GM12878 (cell line): ENCODE measurements at regions not wholly inside any gene's neighbourhood (a gene's known extent, or its start where the extent isn't known, plus 50 kb on each side); places are given as distances from the start of the nearest gene placed in this dataset.

Source experiments
- ATAC-seq: fragments of 200-7000 bp; cut with Tn5 transposase; 3 replicates; pipeline ENCODE4 v1.9.1; 2020; ENCODE audit warnings: mild to moderate bottlenecking, moderate library complexity
- BruUV-seq: library from RNA; stranded (reverse); fragments of 400-500 nt; replicated peaks from 2 replicates; lab custom pipeline; 2021; lab: Mats Ljungman, UMichigan
- CTCF ChIA-PET: fragments of 300-600 bp; sonication (Branson Sonifier 250); formaldehyde crosslinking; extraction: SDS; loops from one replicate; lab custom pipeline; 2021; ENCODE audit warnings: inconsistent platforms; lab: Yijun Ruan, JAX
- POLR2A ChIA-PET: fragments of 350-600 bp; formaldehyde crosslinking; extraction: SDS; loops from one replicate; lab custom pipeline; 2021; ENCODE audit warnings: inconsistent platforms; lab: Charles Lee
- RAD21 ChIA-PET: fragments of 300-600 bp; sonication (Branson Sonifier 250); formaldehyde crosslinking; loops from one replicate; lab custom pipeline; 2023; ENCODE audit warnings: antibody characterized with exemption; ENCODE audit not compliant: unreplicated experiment; lab: Charles Lee
- SMC1A ChIA-PET: fragments of 300-600 bp; sonication (Branson Sonifier 250); formaldehyde crosslinking; loops from one replicate; lab custom pipeline; 2023; ENCODE audit not compliant: unreplicated experiment, uncharacterized antibody; lab: Charles Lee
- DNase-seq: peaks from one replicate; pipeline ENCODE4 v3.0.0-alpha.2; 2011; ENCODE audit warnings: low read depth, low spot score
- FAIRE-seq: peaks from 3 replicates; lab custom pipeline; 2011; peaks lifted over from hg19 to GRCh38; lab: Jason Lieb, UNC
- H2AFZ ChIP-seq: 2 replicates; pipeline ENCODE4 v1.6.0; 2011; ENCODE audit warnings: low read depth, low read length, control low read depth; ENCODE audit not compliant: control insufficient read depth
- H3K27ac ChIP-seq: 2 replicates; pipeline ENCODE4 v1.5.1; 2011; ENCODE audit warnings: control low read depth; ENCODE audit not compliant: control insufficient read depth, insufficient read depth
- H3K27me3 ChIP-seq, 2 experiments: replicated peaks in 1 of 2; 2 replicates each; pipeline versions ENCODE4 v1.6.0 to v1.6.1; 2011; ENCODE audit warnings: low read length in 1 of 2; ENCODE audit not compliant: control insufficient read depth in 2 of 2, insufficient read depth in 2 of 2
- H3K36me3 ChIP-seq, 2 experiments: 2 replicates each; pipeline ENCODE4 v1.5.1; 2011; ENCODE audit warnings: low read length in 1 of 2; ENCODE audit not compliant: control insufficient read depth in 2 of 2, insufficient read depth in 2 of 2
- H3K4me1 ChIP-seq: 2 replicates; pipeline ENCODE4 v1.6.1; 2011; ENCODE audit warnings: mild to moderate bottlenecking, low read length, moderate library complexity, mixed read lengths; ENCODE audit not compliant: control insufficient read depth, insufficient read depth
- H3K4me2 ChIP-seq: 2 replicates; pipeline ENCODE4 v1.6.0; 2011; ENCODE audit warnings: control low read depth; ENCODE audit not compliant: control insufficient read depth, insufficient read depth
- H3K4me3 ChIP-seq: fragments of 200-600 bp; sonication (generic); 2 replicates; pipeline ENCODE4 v1.5.1; 2016
- H3K79me2 ChIP-seq: 2 replicates; pipeline ENCODE4 v1.6.0; 2011; ENCODE audit warnings: low read length; ENCODE audit not compliant: control insufficient read depth, insufficient read depth
- H3K9ac ChIP-seq: 2 replicates; pipeline ENCODE4 v1.8.0; 2011; ENCODE audit warnings: low read length, control low read depth, mixed read lengths; ENCODE audit not compliant: control insufficient read depth, insufficient read depth
- H3K9me3 ChIP-seq: replicated peaks from 3 replicates; pipeline ENCODE4 v1.5.1; 2011; ENCODE audit warnings: mild to moderate bottlenecking, low read length; ENCODE audit not compliant: control insufficient read depth, insufficient read depth
- H4K20me1 ChIP-seq: 2 replicates; pipeline ENCODE4 v1.6.0; 2011; ENCODE audit not compliant: control insufficient read depth, insufficient read depth
- ASH2L ChIP-seq: fragments of 300-600, 200-600 bp; sonication (generic); IDR thresholded peaks from 2 replicates; pipeline ENCODE4 v1.6.1; 2017; ENCODE audit warnings: low read depth, mild to moderate bottlenecking, borderline replicate concordance
- BMI1 ChIP-seq: fragments of 450-650 bp; IDR thresholded peaks from 2 replicates; pipeline ENCODE4 v1.6.1; 2016; ENCODE audit warnings: mild to moderate bottlenecking, moderate library complexity, borderline replicate concordance
- EP300 ChIP-seq, 2 experiments: fragments of 150-350 bp in 1 of 2; IDR thresholded peaks; 2 replicates each; pipeline ENCODE4 v1.6.1; 2011 to 2012; ENCODE audit warnings: low read depth in 2 of 2, low read length in 2 of 2, borderline replicate concordance in 1 of 2, improper control_type of control experiment in 1 of 2, inconsistent platforms in 1 of 2; ENCODE audit not compliant: control insufficient read depth in 1 of 2
- ETV6 ChIP-seq, 2 experiments: fragments of 450-650 bp in 1 of 2; IDR thresholded peaks in 1 of 2; conservative IDR thresholded peaks in 1 of 2; 2 replicates each; pipeline ENCODE4 v1.6.1; 2014; ENCODE audit warnings: antibody characterized with exemption in 1 of 2, borderline replicate concordance in 1 of 2, low read depth in 1 of 2, mild to moderate bottlenecking in 1 of 2, moderate library complexity in 1 of 2
- GABPA ChIP-seq: IDR thresholded peaks from 2 replicates; pipeline ENCODE4 v1.6.1; 2014; ENCODE audit warnings: antibody characterized with exemption, low read depth, mild to moderate bottlenecking, inconsistent platforms
- NBN ChIP-seq: fragments of 450-650 bp; IDR thresholded peaks from 2 replicates; pipeline ENCODE4 v1.6.1; 2016
- POLR2A ChIP-seq: IDR thresholded peaks from 2 replicates; pipeline ENCODE4 v1.6.1; 2011; ENCODE audit warnings: low read depth, mild to moderate bottlenecking, low read length
- POLR2AphosphoS5 ChIP-seq: IDR thresholded peaks from 2 replicates; pipeline ENCODE4 v1.6.1; 2011; ENCODE audit warnings: mild to moderate bottlenecking, low read length, inconsistent platforms
- RFX5 ChIP-seq: IDR thresholded peaks from 2 replicates; pipeline ENCODE4 v1.6.1; 2011; ENCODE audit warnings: low read depth, low read length, improper control_type of control experiment
- SREBF2 ChIP-seq: IDR thresholded peaks from 2 replicates; pipeline ENCODE4 v1.6.1; 2012; ENCODE audit warnings: mild to moderate bottlenecking, low read length
- TARDBP ChIP-seq: IDR thresholded peaks from 2 replicates; pipeline ENCODE4 v1.6.1; 2016; ENCODE audit warnings: borderline replicate concordance
- ZNF274 ChIP-seq: IDR thresholded peaks from one replicate; pipeline ENCODE4 v1.8.0; 2011; ENCODE audit not compliant: insufficient read length, insufficient read depth
- ZNF622 ChIP-seq: fragments of 450-650 bp; IDR thresholded peaks from 2 replicates; pipeline ENCODE4 v1.6.1; 2017; ENCODE audit warnings: mild to moderate bottlenecking, inconsistent platforms
- WGBS: methylation state at CpG from one replicate; pipeline ENCODE4 v1.1.6; 2016; ENCODE audit warnings: low lambda C conversion rate; ENCODE audit not compliant: insufficient replicate concordance, insufficient coverage; ENCODE audit errors: missing lambda C conversion rate; 5-methylcytosine and 5-hydroxymethylcytosine counted together
- in situ Hi-C: fragments of 300-500 bp; cut with MboI; formaldehyde crosslinking; loops from 9 replicates; pipeline ENCODE4 v1.14.3; 2018; ENCODE audit warnings: mixed read lengths
- intact Hi-C: fragments of 100-400 bp; cut with micrococcal nuclease; formaldehyde crosslinking; loops from one replicate; pipeline ENCODE4 v1.14.2; 2022; ENCODE audit not compliant: unreplicated experiment
- TF ChIP-seq, protein P1 (sequence below): fragments of 450-650 bp; conservative IDR thresholded peaks from 2 replicates; pipeline ENCODE4 v1.6.1; 2017; ENCODE audit warnings: mild to moderate bottlenecking, moderate library complexity
- TF ChIP-seq, protein P2 (sequence below): fragments of 450-650 bp; IDR thresholded peaks from 2 replicates; pipeline ENCODE4 v1.6.1; 2016; ENCODE audit warnings: mild to moderate bottlenecking

DNA sequence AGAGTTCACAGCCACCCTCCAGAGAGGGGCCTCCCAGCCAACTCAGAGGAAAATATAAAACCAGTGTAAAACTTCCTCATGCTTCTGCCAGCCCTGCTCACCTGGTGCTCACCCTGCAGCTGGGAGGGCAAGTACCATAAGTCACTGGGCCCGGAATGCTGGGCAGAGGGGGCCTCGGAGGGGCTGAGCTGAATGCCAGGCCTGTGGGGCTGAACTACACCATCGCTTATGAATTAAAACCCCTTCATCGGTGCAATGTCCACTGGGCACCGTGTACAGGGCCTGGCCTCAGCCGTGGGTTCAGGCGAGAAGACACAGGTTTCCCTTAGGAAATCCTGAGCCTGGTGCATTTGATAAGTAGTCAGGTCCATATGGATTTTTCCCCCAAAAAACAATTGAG, 828.6 kb downstream of the TBC1D22A start:
- Histone ChIP-seq H3K36me3 (no peaks in the 10 kb centered on the region), H3K27me3 (no peaks in the 10 kb centered on the region), H3K9ac (no peak overlapping the region), H3K27ac (no peak overlapping the region), H2AFZ (no peak overlapping the region), H3K4me3 (no peak overlapping the region), H3K9me3 (no peaks in the 10 kb centered on the region; the same call in 2 of the 3 replicates), H3K79me2 (no peaks in the 10 kb centered on the region), H3K4me2 (no peak overlapping the region), H3K4me1 (no peaks in the 10 kb centered on the region), H4K20me1 (no peaks in the 10 kb centered on the region)
- SMC1A ChIA-PET, result no interaction called here
- in situ Hi-C loops, result loop anchor here (5.0 kb wide), 1 partner anchor 1974 kb away; no protein-coding TSS in a partner anchor
- no peak for TF ChIP-seq RFX5
- no peak for TF ChIP-seq NBN
- no peak for TF ChIP-seq BMI1
- TF ChIP-seq, protein P1, sequence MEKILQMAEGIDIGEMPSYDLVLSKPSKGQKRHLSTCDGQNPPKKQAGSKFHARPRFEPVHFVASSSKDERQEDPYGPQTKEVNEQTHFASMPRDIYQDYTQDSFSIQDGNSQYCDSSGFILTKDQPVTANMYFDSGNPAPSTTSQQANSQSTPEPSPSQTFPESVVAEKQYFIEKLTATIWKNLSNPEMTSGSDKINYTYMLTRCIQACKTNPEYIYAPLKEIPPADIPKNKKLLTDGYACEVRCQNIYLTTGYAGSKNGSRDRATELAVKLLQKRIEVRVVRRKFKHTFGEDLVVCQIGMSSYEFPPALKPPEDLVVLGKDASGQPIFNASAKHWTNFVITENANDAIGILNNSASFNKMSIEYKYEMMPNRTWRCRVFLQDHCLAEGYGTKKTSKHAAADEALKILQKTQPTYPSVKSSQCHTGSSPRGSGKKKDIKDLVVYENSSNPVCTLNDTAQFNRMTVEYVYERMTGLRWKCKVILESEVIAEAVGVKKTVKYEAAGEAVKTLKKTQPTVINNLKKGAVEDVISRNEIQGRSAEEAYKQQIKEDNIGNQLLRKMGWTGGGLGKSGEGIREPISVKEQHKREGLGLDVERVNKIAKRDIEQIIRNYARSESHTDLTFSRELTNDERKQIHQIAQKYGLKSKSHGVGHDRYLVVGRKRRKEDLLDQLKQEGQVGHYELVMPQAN, result no peak
- no peak for TF ChIP-seq POLR2AphosphoS5
- no peak for TF ChIP-seq SREBF2
- TF ChIP-seq TARDBP, result no peak
- TF ChIP-seq EP300 (IDR thresholded peaks at IDR 0.05; ENCODE audit: borderline replicate concordance in 1 of 2, control insufficient read depth in 1 of 2, low read depth in 2 of 2, low read length in 2 of 2), result no peak
- no peak for TF ChIP-seq ZNF274
- no peak for TF ChIP-seq POLR2A
- TF ChIP-seq ZNF622, result no peak
- TF ChIP-seq ASH2L, result no peak
- TF ChIP-seq ETV6 (conservative IDR thresholded peaks at IDR 0.05 in 1 of 2, IDR thresholded peaks at IDR 0.05 in 1 of 2; ENCODE audit: borderline replicate concordance in 1 of 2, low read depth in 1 of 2), result no peak
- no peak for TF ChIP-seq GABPA
- TF ChIP-seq, protein P2, sequence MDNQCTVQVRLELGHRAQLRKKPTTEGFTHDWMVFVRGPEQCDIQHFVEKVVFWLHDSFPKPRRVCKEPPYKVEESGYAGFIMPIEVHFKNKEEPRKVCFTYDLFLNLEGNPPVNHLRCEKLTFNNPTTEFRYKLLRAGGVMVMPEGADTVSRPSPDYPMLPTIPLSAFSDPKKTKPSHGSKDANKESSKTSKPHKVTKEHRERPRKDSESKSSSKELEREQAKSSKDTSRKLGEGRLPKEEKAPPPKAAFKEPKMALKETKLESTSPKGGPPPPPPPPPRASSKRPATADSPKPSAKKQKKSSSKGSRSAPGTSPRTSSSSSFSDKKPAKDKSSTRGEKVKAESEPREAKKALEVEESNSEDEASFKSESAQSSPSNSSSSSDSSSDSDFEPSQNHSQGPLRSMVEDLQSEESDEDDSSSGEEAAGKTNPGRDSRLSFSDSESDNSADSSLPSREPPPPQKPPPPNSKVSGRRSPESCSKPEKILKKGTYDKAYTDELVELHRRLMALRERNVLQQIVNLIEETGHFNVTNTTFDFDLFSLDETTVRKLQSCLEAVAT, result no peak
- POLR2A ChIA-PET, result no interaction called here
- BruUV-seq, result no TSS peak
- DNase-seq, result no peak
- 48% methylated on average over 7 of the region's 7 CpGs for WGBS
- no peak for ATAC-seq
- intact Hi-C loops, result no loop called here
- RAD21 ChIA-PET, result no interaction called here
- no peak for FAIRE-seq
- CTCF ChIA-PET, result no interaction called here
